Stimulated activated effector memory CD8-positive, alpha-beta T cell treated with anti-CD3 and anti-CD28 coated beads, Interleukin-12 subunit alpha, Interleukin-12 subunit beta, amount 100 ng/mL, for 72 hours (primary cell): ENCODE measurements at regions not wholly inside any gene's neighbourhood (a gene's known extent, or its start where the extent isn't known, plus 50 kb on each side); places are given as distances from the start of the nearest gene placed in this dataset.
"Not testable (repeated sequence)": the region's sequence is repeated elsewhere in the genome, so short reads cannot be mapped to it uniquely, and the experiment has no call there.

Experiments
- ATAC-seq: fragments of 150-1000 bp; cut with Tn5 transposase; 2 replicates; pipeline ENCODE4 v1.10.0; 2021
- DNase-seq, 2 donors: peaks; one replicate each; pipeline ENCODE4 v3.0.0; 2021 to 2022; ENCODE audit warnings: low spot score in 2 of 2
- H3K27ac Mint-ChIP-seq: one replicate; pipeline ENCODE4 v1.8.0; 2022; ENCODE audit warnings: mild to moderate bottlenecking, mixed read lengths
- H3K36me3 Mint-ChIP-seq: one replicate; pipeline ENCODE4 v1.8.0; 2022; ENCODE audit warnings: mild to moderate bottlenecking, mixed read lengths
- H3K4me1 Mint-ChIP-seq: one replicate; pipeline ENCODE4 v1.8.0; 2022; ENCODE audit warnings: mixed read lengths
- H3K4me3 Mint-ChIP-seq: one replicate; pipeline ENCODE4 v1.8.0; 2022; ENCODE audit warnings: mild to moderate bottlenecking, mixed read lengths
- H3K9me3 Mint-ChIP-seq: one replicate; pipeline ENCODE4 v1.8.0; 2022; ENCODE audit warnings: mixed read lengths

DNA sequence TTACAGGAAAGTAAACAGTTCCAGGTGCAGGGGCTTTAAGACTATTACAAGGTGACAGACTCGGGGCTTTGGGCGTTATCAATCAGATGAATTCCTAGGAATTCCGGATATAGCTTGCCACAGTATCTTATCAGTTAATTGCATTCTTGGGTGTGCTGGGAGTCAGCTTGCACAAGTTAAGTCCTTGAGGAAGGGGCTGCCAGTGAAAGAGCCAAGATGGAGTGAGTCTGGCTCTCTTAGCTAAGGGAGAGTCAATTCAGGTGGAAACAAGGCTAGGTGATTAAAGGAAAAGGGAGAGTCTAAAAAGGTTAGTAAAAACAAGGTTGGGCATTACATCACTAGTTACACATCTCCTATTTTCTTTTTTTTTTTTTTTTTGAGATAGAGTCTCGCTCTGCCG, 199.8 kb upstream of the PRSS16 start:
- not testable (repeated sequence) for H3K4me3 Mint-ChIP-seq, H3K27ac Mint-ChIP-seq, H3K4me1 Mint-ChIP-seq, H3K36me3 Mint-ChIP-seq, H3K9me3 Mint-ChIP-seq, DNase-seq, ATAC-seq

DNA sequence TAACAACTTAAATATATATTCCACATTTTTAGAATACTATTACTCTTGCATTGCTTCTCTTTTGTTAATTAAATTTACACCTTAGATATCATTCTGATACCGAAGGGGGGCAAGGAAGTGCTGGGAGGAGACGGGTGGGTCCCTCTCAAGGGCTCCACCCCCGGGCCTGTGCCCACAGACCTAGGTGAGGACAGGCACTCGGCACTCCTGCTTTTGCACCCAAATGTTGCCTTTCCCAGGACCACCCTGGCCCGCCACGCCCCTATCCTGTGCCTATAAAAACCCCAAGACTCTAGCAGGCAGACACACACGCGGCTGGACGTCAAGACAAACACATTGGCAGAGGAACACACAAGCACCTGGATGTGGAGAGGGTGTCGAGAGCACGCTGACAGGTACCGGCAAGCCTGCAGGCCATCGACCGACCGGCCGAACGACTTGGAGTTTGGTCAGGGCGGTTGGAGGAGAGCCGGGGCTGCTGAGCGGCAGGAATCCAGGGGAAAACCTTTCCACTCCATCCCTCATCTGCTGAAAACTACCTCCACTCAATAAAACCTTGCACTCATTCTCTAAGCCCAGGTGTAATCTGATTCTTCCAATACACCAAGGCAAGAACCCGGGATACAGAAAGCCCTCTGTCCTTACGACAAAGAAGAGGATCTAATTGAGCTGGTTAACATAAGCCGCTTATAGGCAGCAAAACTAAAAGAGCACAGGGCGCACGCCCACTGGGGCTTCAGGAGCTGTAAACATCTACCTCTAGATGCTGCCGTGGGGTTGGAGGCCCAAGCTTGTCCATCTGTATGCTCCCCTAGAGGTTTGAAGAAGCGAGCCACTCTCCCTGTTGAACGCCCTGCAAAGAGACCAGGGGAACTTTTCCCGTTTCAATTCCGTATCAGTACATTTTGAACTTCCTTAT, 197.4 kb upstream of the PRSS16 start:
- Mint-ChIP-seq H3K27ac (no peak overlapping the region), H3K4me1 (no peaks in the 10 kb centered on the region), H3K9me3 (no peaks in the 10 kb centered on the region), H3K4me3 (no peak overlapping the region), H3K36me3 (no peaks in the 10 kb centered on the region)
- ATAC-seq (no peak), DNase-seq (no peak)

DNA sequence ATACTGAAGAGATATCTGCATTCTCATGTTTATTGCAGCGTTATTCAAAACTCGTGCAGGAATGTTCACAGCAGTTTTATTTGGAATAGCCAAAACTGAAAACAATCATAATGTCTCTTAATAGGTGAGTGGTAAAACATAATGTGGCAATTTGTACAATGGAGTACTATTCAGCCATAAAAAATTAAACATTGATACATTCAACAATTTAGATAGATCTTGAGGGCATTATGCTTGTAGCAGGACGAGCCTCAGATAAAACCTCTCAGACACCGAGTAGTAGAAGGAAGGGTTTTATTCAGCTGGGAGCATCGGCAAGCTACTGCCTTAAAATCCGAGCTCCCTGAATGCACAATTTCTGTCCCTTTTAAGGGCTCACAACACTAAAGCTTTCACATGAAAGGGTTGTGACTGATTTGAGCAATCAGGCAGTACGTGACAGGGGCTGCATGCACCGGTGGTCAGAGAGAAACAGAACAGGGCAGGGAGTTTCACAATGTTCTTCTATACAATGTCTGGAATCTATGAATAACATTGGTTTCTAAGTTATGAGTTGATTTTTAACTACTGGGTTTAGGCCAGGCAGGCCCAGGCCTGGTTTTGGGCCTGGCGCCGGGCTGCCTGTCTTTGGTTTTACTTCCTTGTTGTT, 195.3 kb upstream of the PRSS16 start:
- not testable (repeated sequence) for H3K36me3 Mint-ChIP-seq, H3K4me1 Mint-ChIP-seq, H3K9me3 Mint-ChIP-seq, H3K27ac Mint-ChIP-seq, DNase-seq, H3K4me3 Mint-ChIP-seq, ATAC-seq

DNA sequence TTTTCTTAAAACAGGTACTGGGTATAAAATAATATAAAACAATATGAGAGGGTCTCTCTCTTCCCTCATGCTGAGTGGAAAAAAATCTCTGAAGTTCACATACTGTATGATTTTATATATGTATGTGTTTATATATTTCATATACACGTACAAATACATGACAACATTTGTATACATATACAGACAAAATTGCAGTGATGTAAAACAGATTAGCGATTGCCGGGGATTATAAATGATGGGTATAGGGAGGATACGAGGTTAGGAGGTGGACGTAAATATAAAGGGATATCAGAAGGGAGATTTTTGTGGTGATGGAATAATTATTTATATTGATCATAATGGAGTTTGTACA, 194.8 kb upstream of the PRSS16 start:
- DNase-seq (no peak), ATAC-seq (no peak)
- Mint-ChIP-seq H3K4me3 (no peak overlapping the region), H3K36me3 (no peaks in the 10 kb centered on the region), H3K4me1 (no peaks in the 10 kb centered on the region), H3K9me3 (no peaks in the 10 kb centered on the region), H3K27ac (no peak overlapping the region)

DNA sequence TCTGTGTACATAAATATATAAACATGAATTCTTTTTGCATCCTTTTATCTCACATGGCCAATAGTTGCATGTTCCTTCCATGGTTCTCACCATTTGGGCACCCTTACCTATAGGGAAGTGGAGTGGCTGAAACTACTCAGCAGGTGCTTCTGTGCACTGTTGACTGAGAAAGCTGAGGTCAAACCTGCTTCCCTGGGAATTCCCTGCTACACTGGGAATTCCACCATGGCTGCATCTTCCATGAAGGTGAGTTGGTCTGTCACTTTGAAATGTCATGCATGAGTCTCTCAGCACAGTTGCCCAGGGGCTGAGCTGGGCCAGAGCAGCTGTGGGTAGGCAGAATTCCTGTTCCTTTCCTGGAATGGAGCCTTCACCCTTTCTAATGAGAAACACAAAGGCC, 193.8 kb upstream of the PRSS16 start:
- H3K4me3 Mint-ChIP-seq = no peak overlapping the region
- H3K27ac Mint-ChIP-seq = no peak overlapping the region
- no peaks in the 10 kb centered on the region for H3K9me3 Mint-ChIP-seq
- H3K4me1 Mint-ChIP-seq = no peaks in the 10 kb centered on the region
- no peak for DNase-seq
- no peak for ATAC-seq
- H3K36me3 Mint-ChIP-seq = no peaks in the 10 kb centered on the region

DNA sequence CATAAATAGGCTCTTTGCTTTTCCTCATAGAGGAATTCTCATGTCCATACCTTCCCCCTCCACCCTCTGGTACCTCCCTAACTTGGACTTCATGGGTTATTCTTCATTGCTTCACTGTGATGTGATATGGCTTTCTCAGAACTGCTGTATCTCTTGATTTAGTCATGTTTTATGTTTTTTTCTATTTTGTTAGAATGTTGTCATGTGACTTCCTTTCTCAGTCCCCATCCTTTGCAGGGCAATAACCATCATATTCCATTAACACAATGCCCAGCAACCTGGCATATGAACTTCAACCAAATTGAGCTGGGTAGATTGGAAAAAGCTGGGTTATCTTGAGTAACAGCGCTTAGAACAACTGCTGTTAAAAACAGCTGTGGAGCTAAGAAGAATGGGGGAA, 190.9 kb upstream of the PRSS16 start:
- Mint-ChIP-seq H3K36me3 (no peaks in the 10 kb centered on the region), H3K4me3 (no peak overlapping the region), H3K27ac (no peak overlapping the region), H3K9me3 (no peaks in the 10 kb centered on the region), H3K4me1 (no peaks in the 10 kb centered on the region)
- DNase-seq (no peak), ATAC-seq (no peak)

DNA sequence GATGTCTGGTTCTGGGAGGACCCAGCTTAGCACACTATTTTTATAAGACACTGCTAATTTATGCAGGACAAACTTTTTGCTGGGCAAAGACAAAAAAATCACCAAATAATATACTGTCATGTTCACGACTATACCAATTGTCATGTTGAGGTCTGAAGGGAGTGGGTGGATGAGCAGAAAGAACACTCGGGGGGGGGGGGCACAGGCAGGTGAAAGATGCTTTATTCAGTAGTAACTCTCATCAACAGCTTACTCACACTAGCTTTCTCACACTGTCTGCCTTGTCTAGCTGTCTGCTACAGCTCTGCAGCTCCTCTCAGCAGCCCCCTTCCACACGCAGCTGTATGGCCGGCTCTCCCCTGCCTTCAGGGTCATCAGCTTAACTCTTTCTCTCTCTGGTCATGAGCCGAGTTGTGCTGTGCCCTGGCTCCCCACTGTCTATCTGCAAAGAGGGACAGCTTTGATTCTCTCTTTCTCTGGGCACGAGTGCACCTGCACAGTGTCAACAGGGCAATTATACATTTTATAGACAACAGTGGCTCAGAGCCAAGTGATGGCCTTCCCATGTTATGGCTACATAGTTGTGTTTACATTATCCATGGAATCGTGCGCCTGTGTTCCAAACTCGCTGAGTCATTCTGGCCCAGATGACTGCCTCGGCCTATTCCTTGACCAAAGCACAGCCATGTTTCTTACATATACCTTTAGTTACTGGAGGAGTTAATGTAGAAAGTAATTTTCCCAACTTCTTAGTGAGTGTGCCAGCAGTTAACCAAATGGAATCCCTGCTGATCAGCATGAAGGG, 187.7 kb upstream of the PRSS16 start:
- Mint-ChIP-seq H3K36me3 (no peaks in the 10 kb centered on the region), H3K4me1 (no peaks in the 10 kb centered on the region), H3K9me3 (no peaks in the 10 kb centered on the region), H3K27ac (no peak overlapping the region), H3K4me3 (no peak overlapping the region)
- DNase-seq (no peak), ATAC-seq (no peak)

DNA sequence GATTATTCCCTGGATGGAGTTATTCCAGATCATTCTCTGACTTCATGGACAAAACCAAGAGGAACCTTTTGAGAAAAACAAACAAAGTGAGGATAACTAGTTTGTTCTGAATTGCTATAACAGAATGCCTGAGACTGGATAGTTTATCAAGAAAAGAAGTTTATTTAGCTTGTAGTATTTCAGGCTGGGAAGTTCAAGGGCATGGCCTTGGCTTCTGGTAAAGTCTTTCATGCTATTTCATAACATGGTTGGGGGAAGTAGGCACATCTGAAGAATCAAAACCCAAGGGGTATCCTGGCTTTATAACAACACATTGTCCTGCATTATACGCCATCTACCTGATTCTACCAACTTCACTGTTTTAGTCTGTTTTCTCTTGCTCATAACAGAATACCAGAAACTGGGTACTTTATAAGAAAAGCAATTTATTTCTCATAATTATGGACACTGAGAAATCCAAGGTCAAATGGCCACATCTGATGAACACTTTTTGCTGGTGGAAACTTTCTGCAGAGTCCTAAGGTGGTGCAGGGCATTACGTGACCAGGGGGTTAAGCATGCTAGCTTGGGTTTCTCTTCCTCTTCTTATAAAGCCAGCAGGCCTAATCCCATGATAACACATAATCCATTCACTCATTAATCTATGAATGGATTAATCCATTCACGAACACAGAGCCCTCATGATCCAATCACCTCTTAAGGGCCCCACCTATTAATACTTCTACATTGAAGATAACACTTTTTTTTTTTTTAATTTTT, 186.1 kb upstream of the PRSS16 start:
- no peaks in the 10 kb centered on the region for H3K36me3 Mint-ChIP-seq
- no peak overlapping the region for H3K27ac Mint-ChIP-seq
- ATAC-seq (no peak), DNase-seq (no peak)
- H3K4me1 Mint-ChIP-seq = peaks cover 6% of the 10 kb centered on the region
- H3K9me3 Mint-ChIP-seq = no peaks in the 10 kb centered on the region
- H3K4me3 Mint-ChIP-seq = no peak overlapping the region

DNA sequence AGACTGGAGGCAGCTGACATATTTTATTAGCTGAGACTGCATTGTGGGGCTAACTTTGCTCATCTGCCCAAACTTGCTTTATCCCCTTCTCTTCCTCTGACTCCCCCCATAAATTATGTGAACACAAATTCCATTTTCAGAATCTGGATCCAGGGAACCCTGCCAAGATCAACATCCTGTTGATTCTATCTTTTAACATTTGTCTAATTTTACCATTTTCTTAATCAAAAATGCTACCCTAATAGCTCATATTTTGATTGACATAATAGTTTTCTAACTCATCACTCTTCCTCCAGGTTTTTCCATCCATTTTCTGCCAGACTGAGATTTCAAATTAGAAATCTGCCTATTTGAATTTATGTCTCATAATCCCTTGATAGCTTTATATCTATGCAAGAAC, 184.7 kb upstream of the PRSS16 start:
- no peak for DNase-seq

DNA sequence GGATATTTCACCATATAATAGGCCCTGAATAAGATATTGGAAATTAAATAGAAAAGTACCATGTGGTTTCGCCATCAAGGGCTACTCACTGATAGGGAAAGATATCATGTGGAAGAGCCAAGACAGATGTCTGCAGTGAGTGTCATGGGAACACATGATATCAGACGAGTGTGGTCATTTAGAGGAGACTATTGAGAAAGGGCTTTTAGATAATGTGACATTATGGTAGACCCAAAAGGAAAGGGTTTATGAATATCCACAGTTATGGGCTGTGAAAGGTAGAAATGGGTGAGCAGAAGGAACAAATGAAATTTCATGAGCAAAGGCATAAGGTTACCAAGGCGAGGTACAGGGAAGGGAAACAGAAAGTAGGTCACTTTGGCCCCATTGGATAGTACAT, 182.3 kb upstream of the PRSS16 start:
- Mint-ChIP-seq H3K4me1 (peaks cover 6% of the 10 kb centered on the region), H3K36me3 (no peaks in the 10 kb centered on the region), H3K27ac (no peak overlapping the region), H3K9me3 (no peaks in the 10 kb centered on the region), H3K4me3 (no peak overlapping the region)
- ATAC-seq (no peak), DNase-seq (no peak)

More for the DNA sequence above, 184.7 kb upstream of the PRSS16 start:
- Mint-ChIP-seq H3K36me3 (no peaks in the 10 kb centered on the region), H3K4me1 (peaks cover 6% of the 10 kb centered on the region), H3K4me3 (no peak overlapping the region), H3K27ac (no peak overlapping the region), H3K9me3 (no peaks in the 10 kb centered on the region)
- no peak for ATAC-seq

DNA sequence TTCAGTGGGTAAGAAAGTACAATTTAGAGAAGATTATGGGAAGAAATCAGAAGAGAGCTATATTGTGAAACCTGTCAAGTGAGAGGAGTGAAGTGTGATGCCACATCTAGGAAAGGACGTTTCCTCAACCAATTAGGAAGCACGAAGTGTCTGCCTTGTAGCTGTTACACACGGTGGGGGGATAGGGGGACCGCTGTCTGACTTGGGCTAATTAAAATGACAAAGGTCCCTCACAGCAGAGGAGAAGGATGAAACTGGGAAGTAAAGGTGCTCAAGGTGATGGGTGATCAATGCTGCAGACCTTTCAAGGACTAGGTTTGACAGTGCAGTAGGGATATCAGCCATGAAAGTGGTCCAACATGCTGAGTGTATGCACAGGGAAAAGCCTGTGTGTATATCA, 181.1 kb upstream of the PRSS16 start:
- no peak for DNase-seq
- ATAC-seq = no peak
- H3K9me3 Mint-ChIP-seq = no peaks in the 10 kb centered on the region
- H3K27ac Mint-ChIP-seq = no peak overlapping the region
- no peaks in the 10 kb centered on the region for H3K36me3 Mint-ChIP-seq
- peaks cover 6% of the 10 kb centered on the region for H3K4me1 Mint-ChIP-seq
- H3K4me3 Mint-ChIP-seq = no peak overlapping the region

DNA sequence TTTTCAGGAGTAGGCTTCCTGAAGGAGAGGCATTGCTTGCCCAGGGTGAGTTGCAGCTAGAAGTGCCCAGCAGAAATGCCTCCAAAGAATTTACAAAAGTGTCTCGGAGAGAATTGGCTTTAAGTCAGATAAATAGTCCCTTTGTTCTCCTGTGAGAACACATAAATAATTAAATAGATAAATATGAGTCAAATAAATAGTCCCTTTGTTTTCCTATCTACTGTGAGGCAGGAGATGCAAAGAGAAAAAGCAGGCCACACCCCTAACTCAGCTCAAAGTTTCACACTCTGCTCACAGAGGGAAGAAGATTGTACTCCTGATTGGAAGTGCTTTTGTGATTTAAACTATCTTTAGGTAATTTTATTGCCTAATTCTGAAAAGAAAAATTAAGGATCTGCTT, 180.7 kb upstream of the PRSS16 start:
- ATAC-seq (no peak), DNase-seq (no peak)
- Mint-ChIP-seq H3K4me1 (peaks cover 6% of the 10 kb centered on the region), H3K36me3 (no peaks in the 10 kb centered on the region), H3K4me3 (no peak overlapping the region), H3K27ac (no peak overlapping the region), H3K9me3 (no peaks in the 10 kb centered on the region)

DNA sequence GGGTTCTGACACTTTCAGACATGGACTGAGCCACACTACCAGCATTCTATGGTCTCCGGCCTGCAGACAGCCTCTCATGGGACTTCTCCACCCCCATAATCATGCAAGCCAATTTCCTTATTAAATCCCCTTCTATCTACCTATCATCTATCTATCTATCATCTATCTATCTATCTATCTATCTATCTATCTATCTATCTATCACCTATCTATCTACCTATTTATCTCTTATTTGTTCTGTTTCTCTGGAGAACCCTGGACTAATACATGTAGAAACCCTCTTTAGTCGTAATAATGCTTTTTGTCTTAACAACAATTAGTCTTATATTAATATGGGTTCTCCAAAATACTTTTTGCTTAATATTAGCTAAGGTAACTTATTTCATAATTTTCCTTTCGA, 174.1 kb upstream of the PRSS16 start:
- DNase-seq (no peak), ATAC-seq (no peak)
- Mint-ChIP-seq H3K4me3 (no peak overlapping the region), H3K9me3 (no peaks in the 10 kb centered on the region), H3K4me1 (peaks cover 1% of the 10 kb centered on the region), H3K36me3 (no peaks in the 10 kb centered on the region), H3K27ac (no peak overlapping the region)

DNA sequence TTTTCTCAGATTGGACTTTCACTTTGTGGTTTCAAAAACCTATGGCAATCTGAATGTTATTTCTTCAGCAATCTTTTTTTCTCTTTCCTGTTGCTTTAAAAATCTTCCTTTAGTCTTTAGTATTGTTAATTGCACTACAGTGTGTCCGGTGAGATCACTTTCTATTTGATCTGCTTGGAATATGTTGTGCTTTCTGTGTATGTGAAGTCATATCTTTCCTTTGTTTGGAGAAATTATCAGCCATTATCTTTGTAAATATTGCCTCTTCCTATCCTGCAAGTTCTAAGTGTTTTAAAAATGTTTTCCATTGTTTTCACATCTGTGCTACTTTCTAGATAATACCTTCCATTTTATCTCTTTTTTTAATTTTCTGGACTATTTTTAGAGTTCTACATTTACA, 171.4 kb upstream of the PRSS16 start:
- Mint-ChIP-seq H3K27ac (no peak overlapping the region), H3K9me3 (no peaks in the 10 kb centered on the region), H3K4me3 (no peak overlapping the region), H3K36me3 (no peaks in the 10 kb centered on the region), H3K4me1 (peaks cover 8% of the 10 kb centered on the region)
- DNase-seq (no peak), ATAC-seq (no peak)

DNA sequence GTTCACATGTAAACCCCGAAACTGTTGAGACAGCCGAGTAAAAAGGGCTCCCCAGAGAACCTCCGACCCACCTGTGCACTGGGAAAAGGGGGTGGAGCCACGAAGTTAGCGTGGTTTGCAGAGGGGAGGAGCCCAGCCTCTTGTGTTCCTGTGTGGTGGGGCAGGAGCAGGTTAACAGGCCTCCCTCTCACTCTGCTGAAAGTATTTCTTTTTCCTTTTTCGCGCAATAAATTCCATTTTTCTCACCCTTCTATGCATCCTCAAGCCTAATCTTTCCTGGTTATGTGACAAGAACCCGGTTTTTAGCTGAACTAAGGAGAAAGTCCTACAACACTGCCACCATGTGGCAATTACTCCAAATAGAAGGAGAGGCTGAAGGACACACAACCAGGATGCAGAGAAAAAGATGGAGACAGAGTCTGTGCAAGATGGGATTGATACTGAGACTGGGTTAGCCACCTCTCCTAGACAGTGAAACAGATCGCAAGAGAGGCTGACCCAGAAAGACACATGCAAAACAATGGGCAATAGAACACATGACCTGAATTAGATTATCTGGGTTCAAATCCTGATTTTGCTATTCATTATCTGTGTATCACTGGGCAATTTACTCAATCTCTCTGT, 168.7 kb upstream of the PRSS16 start:
- Mint-ChIP-seq H3K36me3 (no peaks in the 10 kb centered on the region), H3K27ac (no peak overlapping the region), H3K4me1 (peaks cover 8% of the 10 kb centered on the region), H3K4me3 (peak overlapping the region; percentile 36), H3K9me3 (no peaks in the 10 kb centered on the region)
- ATAC-seq = peak; percentile 76
- no peak for DNase-seq
